Ovary (tissue), 3 donors: ENCODE measurements at regions not wholly inside any gene's neighbourhood (a gene's known extent, or its start where the extent isn't known, plus 50 kb on each side); places are given as distances from the start of the nearest gene placed in this dataset.

ENCODE experiments used
- EP300 ChIP-seq: sonication (generic); formaldehyde crosslinking; IDR thresholded peaks from one replicate; pipeline ENCODE4 v1.6.1; 2017; ENCODE audit warnings: antibody characterized with exemption
- POLR2A ChIP-seq: fragments of 450-650 bp; IDR thresholded peaks from one replicate; pipeline ENCODE4 v1.6.1; 2017; ENCODE audit warnings: antibody characterized with exemption, mild to moderate bottlenecking, moderate library complexity
- TF ChIP-seq, protein P1 (sequence below), 3 donors: fragments of 450-650 bp in 2 of 3; fragments of 200-600 bp in 1 of 3; IDR thresholded peaks; one replicate each; pipeline versions ENCODE4 v1.5.1 to v1.8.0; 2016 to 2022; ENCODE audit warnings: antibody characterized with exemption in 3 of 3, mild to moderate bottlenecking in 1 of 3
- donor health status: DM: no; HTN: no; CAD: no.

DNA sequence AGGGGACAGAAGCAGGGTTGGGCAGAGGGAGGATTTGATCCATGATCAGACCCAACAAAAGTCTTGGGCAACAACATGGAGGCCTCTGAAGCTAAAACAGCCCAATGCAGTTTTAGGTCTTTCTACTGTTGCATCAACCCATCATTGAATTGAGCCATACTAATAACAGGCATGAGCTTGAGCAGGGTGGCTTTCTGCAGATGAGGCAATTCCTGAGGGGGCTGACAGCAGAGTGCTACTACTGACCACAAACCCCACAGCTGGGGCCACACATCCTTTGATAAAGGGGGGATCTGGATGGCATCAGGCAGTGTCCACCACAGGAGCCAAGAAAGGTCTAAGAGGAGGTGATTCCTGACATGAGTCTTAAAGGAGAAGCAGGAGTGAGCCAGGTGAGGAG lies 517.0 kb upstream of the PPP2R3A start:
- TF ChIP-seq, protein P1, sequence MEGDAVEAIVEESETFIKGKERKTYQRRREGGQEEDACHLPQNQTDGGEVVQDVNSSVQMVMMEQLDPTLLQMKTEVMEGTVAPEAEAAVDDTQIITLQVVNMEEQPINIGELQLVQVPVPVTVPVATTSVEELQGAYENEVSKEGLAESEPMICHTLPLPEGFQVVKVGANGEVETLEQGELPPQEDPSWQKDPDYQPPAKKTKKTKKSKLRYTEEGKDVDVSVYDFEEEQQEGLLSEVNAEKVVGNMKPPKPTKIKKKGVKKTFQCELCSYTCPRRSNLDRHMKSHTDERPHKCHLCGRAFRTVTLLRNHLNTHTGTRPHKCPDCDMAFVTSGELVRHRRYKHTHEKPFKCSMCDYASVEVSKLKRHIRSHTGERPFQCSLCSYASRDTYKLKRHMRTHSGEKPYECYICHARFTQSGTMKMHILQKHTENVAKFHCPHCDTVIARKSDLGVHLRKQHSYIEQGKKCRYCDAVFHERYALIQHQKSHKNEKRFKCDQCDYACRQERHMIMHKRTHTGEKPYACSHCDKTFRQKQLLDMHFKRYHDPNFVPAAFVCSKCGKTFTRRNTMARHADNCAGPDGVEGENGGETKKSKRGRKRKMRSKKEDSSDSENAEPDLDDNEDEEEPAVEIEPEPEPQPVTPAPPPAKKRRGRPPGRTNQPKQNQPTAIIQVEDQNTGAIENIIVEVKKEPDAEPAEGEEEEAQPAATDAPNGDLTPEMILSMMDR (IDR thresholded peaks at IDR 0.05), result no peak
- no peak for TF ChIP-seq POLR2A
- TF ChIP-seq EP300, result no peak
